Activated naive CD4-positive, alpha-beta T cell treated with anti-CD3 and anti-CD28 coated beads, Interleukin-2, amount 10 ng/mL, durations not matched to agents 7 days and 5 days (primary cell): ENCODE measurements at regions not wholly inside any gene's neighbourhood (a gene's known extent, or its start where the extent isn't known, plus 50 kb on each side); places are given as distances from the start of the nearest gene placed in this dataset.
A peak's percentile ranks its signal among the peaks of the same experiment; 100 is the strongest.

Source experiments
- CTCF ChIA-PET: fragments of 350-600 bp; sonication (Branson Sonifier 250); formaldehyde crosslinking; loops from one replicate; lab custom pipeline; 2021; ENCODE audit warnings: antibody characterized with exemption; lab: Charles Lee
- DNase-seq: peaks from one replicate; pipeline ENCODE4 v3.0.0-alpha.2; 2020
- H3K27ac Mint-ChIP-seq: one replicate; pipeline ENCODE4 v1.8.0; 2021; ENCODE audit warnings: mild to moderate bottlenecking, moderate library complexity, mixed read lengths
- H3K27me3 Mint-ChIP-seq: one replicate; pipeline ENCODE4 v1.8.0; 2021; ENCODE audit warnings: mild to moderate bottlenecking, mixed read lengths
- H3K36me3 Mint-ChIP-seq: one replicate; pipeline ENCODE4 v1.8.0; 2021; ENCODE audit warnings: mixed read lengths
- H3K4me1 Mint-ChIP-seq: one replicate; pipeline ENCODE4 v1.8.0; 2021; ENCODE audit warnings: mixed read lengths
- H3K4me3 Mint-ChIP-seq: one replicate; pipeline ENCODE4 v1.8.0; 2021; ENCODE audit warnings: mild to moderate bottlenecking, moderate library complexity, mixed read lengths
- H3K9me3 Mint-ChIP-seq: one replicate; pipeline ENCODE4 v1.8.0; 2021; ENCODE audit warnings: mixed read lengths

DNA sequence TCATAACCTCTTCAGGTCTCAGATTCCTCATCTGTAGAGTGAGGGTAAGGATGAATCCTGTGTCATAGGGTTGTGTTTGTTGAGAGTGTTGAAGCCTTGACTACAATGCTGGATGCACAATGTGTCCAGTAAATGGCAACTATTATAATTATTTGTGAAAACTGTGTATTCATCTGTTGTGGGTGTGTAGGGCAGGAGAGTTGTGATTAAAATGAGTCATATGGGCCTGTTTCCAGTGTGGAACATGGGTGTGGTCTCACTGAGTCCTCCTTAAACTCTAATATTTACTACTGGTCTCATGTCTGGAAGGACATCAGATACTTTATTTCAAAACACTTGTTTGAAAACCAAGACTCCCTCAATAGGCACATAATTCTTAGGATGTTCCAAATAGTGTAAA, 208.5 kb upstream of the CASK start:
- Mint-ChIP-seq H3K27me3 (no peaks in the 10 kb centered on the region), H3K36me3 (peaks cover 32% of the 10 kb centered on the region), H3K4me3 (no peak overlapping the region), H3K9me3 (peaks cover 12% of the 10 kb centered on the region), H3K27ac (no peak overlapping the region), H3K4me1 (peaks cover 60% of the 10 kb centered on the region)
- DNase-seq, result no peak
- CTCF ChIA-PET, result no interaction called here

- peaks cover 79% of the 10 kb centered on the region for H3K4me1 Mint-ChIP-seq
- CTCF ChIA-PET, result interaction anchor here (1.2 kb wide), 1 partner anchor 331 kb away, joined by 4 read pairs; no protein-coding TSS in a partner anchor
- H3K36me3 Mint-ChIP-seq, result peaks cover 33% of the 10 kb centered on the region
- peak overlapping the region; percentile 98 for H3K27ac Mint-ChIP-seq
- no peaks in the 10 kb centered on the region for H3K27me3 Mint-ChIP-seq
- no peak overlapping the region for H3K4me3 Mint-ChIP-seq
- no peak for DNase-seq
- peaks cover 12% of the 10 kb centered on the region for H3K9me3 Mint-ChIP-seq
Observed at GRCh38 chrX:42129022-42129940, 205.9 kb upstream of the CASK start.

GRCh38 chrX:42128587-42128986, 205.2 kb upstream of the CASK start:
- CTCF ChIA-PET, result interaction anchor here (1.2 kb wide), 1 partner anchor 330 kb away, joined by 4 read pairs; no protein-coding TSS in a partner anchor
- peak; percentile 21 for DNase-seq
- peak overlapping the region; percentile 98 for H3K27ac Mint-ChIP-seq
- H3K4me1 Mint-ChIP-seq, result peaks cover 80% of the 10 kb centered on the region
- no peaks in the 10 kb centered on the region for H3K27me3 Mint-ChIP-seq
- H3K36me3 Mint-ChIP-seq, result peaks cover 31% of the 10 kb centered on the region
- peaks cover 12% of the 10 kb centered on the region for H3K9me3 Mint-ChIP-seq
- H3K4me3 Mint-ChIP-seq, result peak overlapping the region; percentile 48

GRCh38 chrX:42128020-42128419, 204.7 kb upstream of the CASK start:
- CTCF ChIA-PET, result no interaction called here
- Mint-ChIP-seq H3K27me3 (no peaks in the 10 kb centered on the region), H3K27ac (peak overlapping the region; percentile 98), H3K4me1 (peaks cover 78% of the 10 kb centered on the region), H3K36me3 (peaks cover 28% of the 10 kb centered on the region), H3K9me3 (peaks cover 10% of the 10 kb centered on the region), H3K4me3 (peak overlapping the region; percentile 48)
- DNase-seq, result no peak

DNA sequence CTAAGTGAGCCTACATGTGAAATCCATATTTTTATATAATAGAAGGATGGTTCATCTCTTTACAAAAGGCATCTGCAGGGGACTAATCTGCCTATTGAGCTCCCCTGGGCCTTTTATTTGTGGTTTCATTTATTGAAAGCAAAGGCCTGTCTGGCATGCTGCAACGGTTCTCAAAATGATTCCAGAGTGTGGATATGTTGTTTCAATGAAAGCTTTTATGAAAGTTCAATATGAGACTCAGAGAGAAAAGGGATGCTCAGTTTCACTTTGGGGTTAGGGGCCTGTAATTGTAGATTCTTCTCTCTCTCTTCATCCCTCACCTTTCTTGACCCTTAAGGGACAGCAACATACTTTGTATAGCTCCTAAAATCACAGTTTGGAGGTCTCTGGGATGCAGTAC, 204.2 kb upstream of the CASK start:
- H3K4me1 Mint-ChIP-seq, result peaks cover 73% of the 10 kb centered on the region
- H3K4me3 Mint-ChIP-seq, result peak overlapping the region; percentile 23
- peaks cover 25% of the 10 kb centered on the region for H3K36me3 Mint-ChIP-seq
- no peaks in the 10 kb centered on the region for H3K27me3 Mint-ChIP-seq
- DNase-seq, result no peak
- CTCF ChIA-PET, result no interaction called here
- H3K27ac Mint-ChIP-seq, result peak overlapping the region; percentile 98
- H3K9me3 Mint-ChIP-seq, result peaks cover 7% of the 10 kb centered on the region

DNA sequence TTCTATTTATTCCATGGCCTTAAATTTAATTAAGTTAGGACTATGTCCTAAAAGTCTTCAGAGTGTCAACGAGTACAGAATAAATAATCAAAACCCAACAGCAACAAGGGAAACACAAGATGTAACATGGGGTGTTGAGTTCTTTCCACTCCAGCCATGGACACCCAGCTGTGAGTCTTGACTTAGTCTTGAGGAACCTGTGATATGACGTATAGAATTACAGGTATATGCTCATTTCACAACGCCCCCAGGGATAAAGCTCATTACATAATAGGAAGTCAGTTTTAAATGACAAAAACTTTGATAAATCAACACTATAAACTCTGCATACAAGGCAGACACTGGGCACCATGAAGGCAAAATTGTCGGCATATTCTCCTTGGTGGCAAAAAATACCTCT, 200.0 kb upstream of the CASK start:
- peaks cover 5% of the 10 kb centered on the region for H3K36me3 Mint-ChIP-seq
- H3K27ac Mint-ChIP-seq, result no peak overlapping the region

GRCh38 chrX:42119076-42119475, 195.7 kb upstream of the CASK start:
- CTCF ChIA-PET, result no interaction called here
- peaks cover 19% of the 10 kb centered on the region for H3K4me1 Mint-ChIP-seq
- DNase-seq, result no peak
- peaks cover 6% of the 10 kb centered on the region for H3K36me3 Mint-ChIP-seq
- no peak overlapping the region for H3K27ac Mint-ChIP-seq
- H3K27me3 Mint-ChIP-seq, result no peaks in the 10 kb centered on the region
- no peak overlapping the region for H3K4me3 Mint-ChIP-seq
- H3K9me3 Mint-ChIP-seq, result peaks cover 6% of the 10 kb centered on the region

More for the DNA sequence above, 200.0 kb upstream of the CASK start:
- Mint-ChIP-seq H3K9me3 (peaks cover 5% of the 10 kb centered on the region), H3K27me3 (no peaks in the 10 kb centered on the region), H3K4me1 (peaks cover 36% of the 10 kb centered on the region), H3K4me3 (no peak overlapping the region)
- no peak for DNase-seq
- CTCF ChIA-PET, result no interaction called here

DNA sequence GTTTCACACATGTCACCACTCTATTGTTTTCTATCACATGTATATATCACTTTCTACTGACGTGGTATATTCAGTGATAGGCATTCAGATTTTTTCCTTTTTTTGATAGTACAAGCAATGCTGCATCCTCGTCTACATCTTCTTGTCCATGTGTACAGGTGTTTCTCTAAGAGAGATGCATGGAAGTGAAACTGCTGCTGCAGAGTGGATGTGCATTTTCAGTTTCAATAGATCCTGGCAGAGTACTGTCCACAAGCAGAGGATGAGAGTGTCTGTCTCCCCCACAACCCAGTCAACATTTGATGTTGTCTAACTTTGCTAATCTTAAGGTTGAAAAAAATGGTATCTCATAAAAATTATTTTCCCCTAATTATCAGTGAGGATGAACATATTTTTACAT, 194.0 kb upstream of the CASK start:
- CTCF ChIA-PET, result no interaction called here
- Mint-ChIP-seq H3K27me3 (no peaks in the 10 kb centered on the region), H3K4me3 (no peak overlapping the region), H3K27ac (no peak overlapping the region), H3K9me3 (peaks cover 13% of the 10 kb centered on the region), H3K36me3 (peaks cover 12% of the 10 kb centered on the region), H3K4me1 (peaks cover 16% of the 10 kb centered on the region)
- no peak for DNase-seq

GRCh38 chrX:42109428-42109827, 186.1 kb upstream of the CASK start:
- Mint-ChIP-seq H3K27ac (peak overlapping the region; percentile 74), H3K36me3 (peaks cover 13% of the 10 kb centered on the region), H3K4me3 (no peak overlapping the region), H3K9me3 (peaks cover 10% of the 10 kb centered on the region), H3K4me1 (peaks cover 37% of the 10 kb centered on the region), H3K27me3 (no peaks in the 10 kb centered on the region)
- no peak for DNase-seq
- CTCF ChIA-PET, result interaction anchor here (0.6 to 0.7 kb wide), 2 partner anchors 43 to 275 kb away, joined by 3 read pairs; no protein-coding TSS in a partner anchor

DNA sequence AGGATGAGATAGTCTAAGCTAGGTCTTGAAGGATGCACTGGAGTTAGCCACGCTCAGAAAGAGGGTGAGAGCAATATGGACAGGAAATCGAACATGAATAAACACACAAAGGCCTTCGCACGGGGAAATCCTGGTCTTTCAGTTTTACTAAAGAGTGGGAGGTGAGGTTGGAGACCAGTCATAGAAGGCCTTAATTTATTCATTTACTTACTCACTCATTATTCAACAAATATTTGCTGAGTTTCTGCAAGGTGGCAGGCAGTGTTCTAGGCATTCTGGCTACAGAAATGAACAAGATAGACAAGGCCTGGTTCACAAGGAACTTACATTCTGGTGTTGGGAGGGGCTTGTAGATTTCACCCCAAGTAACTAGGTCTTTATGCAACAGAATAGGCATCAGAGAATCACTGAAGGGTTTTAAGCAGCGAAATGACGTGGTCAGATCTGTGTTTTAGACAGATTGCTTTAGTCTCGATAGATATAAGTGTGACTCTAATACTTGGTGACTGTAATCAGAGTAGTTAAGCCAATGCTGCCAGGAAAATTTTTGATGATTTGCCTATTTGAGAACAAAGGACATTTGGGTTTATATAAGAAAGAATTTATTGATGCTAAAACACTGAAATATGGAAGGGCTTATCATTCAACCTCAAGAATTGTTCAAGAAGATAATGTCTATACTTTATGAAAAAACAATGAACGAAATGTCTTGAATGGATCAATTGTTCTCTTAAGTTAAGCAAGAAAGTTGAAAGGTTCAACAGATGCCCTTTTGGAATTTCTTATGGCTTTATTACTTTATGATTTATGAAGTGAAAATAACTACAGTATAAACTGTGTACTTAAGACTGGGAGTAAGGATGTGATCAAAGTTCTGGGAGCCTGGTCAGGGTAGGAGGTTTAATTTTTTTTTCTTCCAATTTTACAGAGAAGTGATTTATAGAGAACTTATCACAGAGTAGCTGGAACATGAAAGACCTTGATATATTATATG, 184.4 kb upstream of the CASK start:
- Mint-ChIP-seq H3K36me3 (peaks cover 9% of the 10 kb centered on the region), H3K27me3 (no peaks in the 10 kb centered on the region), H3K4me3 (no peak overlapping the region), H3K9me3 (peaks cover 2% of the 10 kb centered on the region), H3K4me1 (peaks cover 44% of the 10 kb centered on the region), H3K27ac (no peak overlapping the region)
- CTCF ChIA-PET, result no interaction called here
- no peak for DNase-seq

- no peak for DNase-seq
- Mint-ChIP-seq H3K4me3 (no peak overlapping the region), H3K27ac (no peak overlapping the region), H3K27me3 (no peaks in the 10 kb centered on the region), H3K36me3 (peaks cover 5% of the 10 kb centered on the region), H3K9me3 (no peaks in the 10 kb centered on the region), H3K4me1 (peaks cover 44% of the 10 kb centered on the region)
- CTCF ChIA-PET, result no interaction called here
Observed at GRCh38 chrX:42106556-42106955, 183.2 kb upstream of the CASK start.

GRCh38 chrX:42102586-42103282, 179.4 kb upstream of the CASK start:
- no peak overlapping the region for H3K27ac Mint-ChIP-seq
- H3K4me3 Mint-ChIP-seq, result no peak overlapping the region
- no peaks in the 10 kb centered on the region for H3K27me3 Mint-ChIP-seq
- peaks cover 2% of the 10 kb centered on the region for H3K36me3 Mint-ChIP-seq
- CTCF ChIA-PET, result no interaction called here
- H3K4me1 Mint-ChIP-seq, result peaks cover 14% of the 10 kb centered on the region
- H3K9me3 Mint-ChIP-seq, result no peaks in the 10 kb centered on the region
- no peak for DNase-seq

GRCh38 chrX:42098900-42099299, 175.5 kb upstream of the CASK start:
- CTCF ChIA-PET, result no interaction called here
- Mint-ChIP-seq H3K36me3 (peaks cover 2% of the 10 kb centered on the region), H3K27ac (no peak overlapping the region), H3K4me3 (no peak overlapping the region), H3K9me3 (no peaks in the 10 kb centered on the region), H3K27me3 (no peaks in the 10 kb centered on the region), H3K4me1 (peaks cover 18% of the 10 kb centered on the region)
- DNase-seq, result no peak

GRCh38 chrX:42097486-42097885, 174.1 kb upstream of the CASK start:
- peaks cover 13% of the 10 kb centered on the region for H3K4me1 Mint-ChIP-seq

More at GRCh38 chrX:42097486-42097885, 174.1 kb upstream of the CASK start:
- Mint-ChIP-seq H3K9me3 (no peaks in the 10 kb centered on the region), H3K4me3 (no peak overlapping the region), H3K36me3 (peaks cover 1% of the 10 kb centered on the region), H3K27me3 (no peaks in the 10 kb centered on the region), H3K27ac (no peak overlapping the region)
- CTCF ChIA-PET, result no interaction called here
- DNase-seq, result no peak
